Stimulated activated CD4-positive, alpha-beta T cell treated with anti-CD3 and anti-CD28 coated beads, Interleukin-15, amount 100 ng/mL, for 24 hours (primary cell): ENCODE measurements at regions not wholly inside any gene's neighbourhood (a gene's known extent, or its start where the extent isn't known, plus 50 kb on each side); places are given as distances from the start of the nearest gene placed in this dataset.
"Not testable (repeated sequence)": the region's sequence is repeated elsewhere in the genome, so short reads cannot be mapped to it uniquely, and the experiment has no call there.

Experiments
- DNase-seq: peaks from one replicate; pipeline ENCODE4 v3.0.0-alpha.2; 2020

GRCh38 chr2:64924170-64924934 is 64.8 kb upstream of the SLC1A4 start:
- no peak for DNase-seq

GRCh38 chr2:64925930-64926722 is 63.1 kb upstream of the SLC1A4 start:
- DNase-seq, result not testable (repeated sequence)

DNA sequence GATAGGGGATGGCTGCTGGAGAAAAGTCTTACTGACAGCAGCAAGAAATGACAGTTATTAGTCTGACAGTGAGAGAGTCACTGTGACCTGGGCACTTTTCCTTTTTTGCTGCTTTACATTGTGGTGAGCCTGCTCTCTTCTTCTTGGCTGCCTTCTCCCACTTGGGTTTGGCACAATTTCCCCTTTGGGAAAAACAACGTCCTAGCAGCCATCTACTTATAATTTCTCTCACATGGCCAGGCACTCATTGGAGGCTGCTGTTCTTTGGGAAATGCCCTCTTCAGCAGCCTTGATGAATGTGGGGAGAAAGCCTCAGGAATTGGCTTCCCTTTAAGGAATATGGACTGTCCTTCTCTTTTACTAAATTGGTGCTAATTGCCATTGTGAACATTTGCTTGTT is 60.4 kb upstream of the SLC1A4 start:
- DNase-seq, result no peak

DNA sequence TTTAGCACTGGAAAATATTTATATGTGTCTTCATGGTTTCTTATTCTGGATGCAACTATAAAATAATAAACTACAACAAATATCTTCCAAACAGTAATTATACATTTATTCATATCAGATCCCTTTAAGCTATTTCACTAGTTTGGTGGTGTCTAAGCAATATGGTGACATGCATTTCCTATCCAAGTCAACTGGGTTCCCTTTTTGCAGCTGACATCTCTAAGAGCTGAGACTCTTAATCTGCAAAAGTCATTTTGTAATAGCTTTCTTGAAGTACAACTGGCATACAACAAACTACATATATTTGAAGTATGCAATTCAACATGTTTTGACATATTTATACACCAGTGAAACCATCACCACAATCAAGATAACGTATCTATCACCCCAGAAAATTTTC is 59.9 kb upstream of the SLC1A4 start:
- DNase-seq, result no peak

GRCh38 chr2:64930258-64930671 is 58.9 kb upstream of the SLC1A4 start:
- no peak for DNase-seq

- DNase-seq, result no peak
Measured at GRCh38 chr2:64931246-64932115, 57.7 kb upstream of the SLC1A4 start.

GRCh38 chr2:64932116-64932370 is 57.2 kb upstream of the SLC1A4 start:
- DNase-seq, result no peak

- no peak for DNase-seq
Measured at GRCh38 chr2:64932371-64933216, 56.6 kb upstream of the SLC1A4 start.

DNA sequence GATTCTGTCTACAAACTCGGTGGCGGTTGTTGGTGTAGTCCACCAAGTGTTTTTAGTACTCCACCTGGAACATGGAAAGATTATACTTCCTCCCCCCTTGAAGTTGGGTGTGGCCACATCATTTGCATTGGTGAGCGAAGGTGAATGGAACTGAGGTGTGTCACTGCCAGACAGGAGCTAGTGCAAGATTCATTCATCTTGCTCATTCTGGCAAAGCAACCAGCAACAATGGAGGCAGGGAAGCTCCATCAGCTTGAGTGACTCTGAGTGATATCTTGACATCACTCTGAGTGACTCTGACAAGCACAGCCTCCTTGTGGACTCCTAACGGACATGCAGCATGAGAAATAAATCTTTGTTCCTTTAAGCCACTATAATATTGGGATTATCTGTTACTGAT is 54.7 kb upstream of the SLC1A4 start:
- DNase-seq, result no peak

GRCh38 chr2:64936809-64937208 is 52.4 kb upstream of the SLC1A4 start:
- DNase-seq, result no peak

DNA sequence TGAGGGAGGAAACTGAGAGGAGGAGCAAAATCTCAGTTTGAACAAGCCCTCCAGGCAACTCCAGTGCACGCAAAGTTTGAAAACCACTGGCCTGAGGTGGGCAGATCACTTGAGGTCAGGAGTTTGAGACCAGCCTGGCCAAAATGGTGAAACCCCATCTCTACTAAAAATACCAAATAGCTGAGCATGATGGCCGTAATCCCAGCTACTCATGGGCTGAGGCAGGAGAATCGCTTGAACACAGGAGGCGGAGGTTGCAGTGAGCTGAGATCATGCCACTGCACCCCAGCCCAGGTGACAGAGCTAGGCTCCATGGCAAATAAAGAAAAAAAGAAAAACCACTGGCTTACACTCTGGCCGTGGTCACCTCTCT is 51.9 kb upstream of the SLC1A4 start:
- DNase-seq, result not testable (repeated sequence)

DNA sequence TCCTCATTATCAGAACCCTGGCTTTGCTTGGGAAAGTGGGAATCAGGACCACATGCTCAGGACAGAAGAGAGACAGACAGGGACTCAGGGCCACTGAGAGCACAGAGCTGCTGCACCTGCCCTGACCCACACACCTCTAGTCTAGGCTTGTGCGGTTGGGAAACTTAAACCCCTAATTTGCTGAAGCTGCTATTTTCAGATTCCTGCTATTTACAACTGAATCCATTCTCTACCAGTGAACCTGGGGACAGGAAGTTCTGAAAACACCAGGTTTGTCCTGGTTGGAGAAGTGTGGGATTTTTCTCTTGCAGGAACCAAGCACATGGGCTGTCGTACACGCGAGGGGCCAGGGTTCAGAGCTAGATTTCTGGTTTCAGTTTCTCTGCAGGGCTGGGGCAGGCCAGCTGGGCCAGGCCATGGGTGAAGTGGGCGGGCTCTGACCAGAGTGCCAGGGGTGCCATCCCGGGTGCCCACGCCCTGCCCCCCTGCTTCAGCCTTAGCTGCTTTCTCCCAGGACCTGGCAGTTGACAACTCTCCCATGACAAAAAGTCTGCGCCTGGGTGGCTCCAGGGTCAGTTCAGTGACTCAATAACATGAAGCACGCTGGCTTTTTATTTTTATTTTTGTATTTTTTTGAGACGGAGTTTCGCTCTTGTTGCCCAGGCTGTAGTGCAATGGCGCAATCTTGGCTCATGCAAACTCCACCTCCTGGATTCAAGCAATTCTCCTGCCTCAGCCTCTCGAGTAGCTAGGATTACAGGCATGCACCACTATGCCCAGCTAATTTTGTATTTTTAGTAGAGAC is 51.3 kb upstream of the SLC1A4 start:
- DNase-seq, result no peak

DNA sequence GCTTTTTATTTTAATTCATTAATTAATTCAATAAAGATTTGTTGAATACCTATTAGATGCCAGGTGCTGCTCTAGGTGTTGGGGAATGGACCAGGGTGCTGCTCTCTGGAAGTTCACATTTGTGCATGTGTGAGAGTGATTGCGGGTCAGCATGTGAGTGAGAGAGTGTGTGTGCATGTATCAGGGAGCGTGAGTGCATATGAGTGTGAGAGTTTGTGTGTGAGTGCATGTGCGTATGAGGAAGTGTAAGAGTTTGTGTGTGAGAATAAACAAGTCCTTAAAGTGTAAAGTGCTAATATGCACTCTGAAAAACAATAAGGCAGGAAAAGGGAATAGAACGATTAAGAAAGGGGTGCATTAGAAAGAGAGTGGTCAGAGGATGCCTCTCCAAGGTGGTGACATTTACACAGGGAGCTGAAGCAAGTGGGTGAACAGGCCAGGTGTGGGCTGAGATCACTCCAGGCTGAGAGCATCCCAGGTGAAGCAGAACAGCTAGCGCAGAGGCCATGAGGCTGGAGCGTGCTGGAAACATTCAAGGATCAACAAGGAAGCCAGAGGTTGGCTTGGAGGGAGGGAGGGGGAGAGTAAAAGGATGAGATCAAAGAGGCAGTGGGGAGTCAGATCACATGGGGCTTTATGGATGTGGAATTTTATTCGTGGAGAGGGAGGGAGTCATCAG is 50.5 kb upstream of the SLC1A4 start:
- DNase-seq, result no peak

- DNase-seq, result no peak
Measured at GRCh38 chr2:64939332-64939917, 49.8 kb upstream of the SLC1A4 start.
